ENCODE measurements at regions not wholly inside any gene's neighbourhood (a gene's known extent, or its start where the extent isn't known, plus 50 kb on each side); places are given as distances from the start of the nearest gene placed in this dataset.

DNA sequence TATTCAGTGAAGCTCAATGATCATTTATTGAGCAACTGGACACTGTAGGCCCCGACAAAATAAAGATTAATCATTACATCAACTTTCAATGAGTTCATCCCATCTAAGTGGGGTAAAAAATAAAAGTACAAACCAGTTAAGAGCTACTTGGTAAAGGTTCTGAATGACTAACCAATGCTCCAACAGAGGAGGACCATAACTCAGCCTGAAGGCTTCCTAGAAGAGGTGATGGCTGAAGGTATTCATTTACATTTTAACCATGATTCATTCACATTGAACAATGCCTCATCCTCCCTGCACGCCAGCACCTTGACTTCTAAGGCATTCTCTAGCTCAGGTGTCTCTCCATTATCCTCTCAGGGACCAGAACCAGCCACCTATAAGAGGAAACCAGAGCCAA, 201.4 kb downstream of the ZNF462 start:
- TF ChIP-seq CTCF (IDR thresholded peaks at IDR 0.05) (no peak), EP300 (IDR thresholded peaks at IDR 0.05) (no peak)
